ENCODE measurements at regions not wholly inside any gene's neighbourhood (a gene's known extent, or its start where the extent isn't known, plus 50 kb on each side); places are given as distances from the start of the nearest gene placed in this dataset.

GRCh38 chr16:9598731-9599083 lies 507.3 kb downstream of the HAPSTR1 start:
- TF ChIP-seq EZH2phosphoT487 (IDR thresholded peaks at IDR 0.05; ENCODE audit: low read length) (no peak), CTCF (IDR thresholded peaks at IDR 0.05; ENCODE audit: low read length) (no peak)
